OCI-LY3 (cell line): ENCODE measurements at regions not wholly inside any gene's neighbourhood (a gene's known extent, or its start where the extent isn't known, plus 50 kb on each side); places are given as distances from the start of the nearest gene placed in this dataset.

ENCODE experiments used
- H2AFZ ChIP-seq: fragments of 200-600, 300-600 bp; shearing (Covaris generic); 2 replicates; pipeline ENCODE4 v1.6.0; 2014; ENCODE audit warnings: antibody characterized with exemption, low read depth, low read length
- H3K27ac ChIP-seq: fragments of 200-600, 300-600 bp; sonication (generic); 2 replicates; pipeline ENCODE4 v1.5.1; 2014; ENCODE audit warnings: mild to moderate bottlenecking, low read length, moderate library complexity, mixed read lengths
- H3K27me3 ChIP-seq: fragments of 200-600, 300-600 bp; sonication (generic); 2 replicates; pipeline ENCODE4 v1.6.1; 2014; ENCODE audit warnings: low read depth, low read length, mixed read lengths
- H3K36me3 ChIP-seq: fragments of 200-600, 300-600 bp; sonication (generic); replicated peaks from 2 replicates; pipeline ENCODE3; 2014; ENCODE audit warnings: low read depth, low read length, mixed read lengths
- H3K4me1 ChIP-seq: fragments of 300-600, 200-600 bp; sonication (generic); 2 replicates; pipeline ENCODE4 v1.6.1; 2014; ENCODE audit warnings: low read length, mixed read lengths
- H3K4me2 ChIP-seq: fragments of 200-600, 300-600 bp; sonication (generic); 2 replicates; pipeline ENCODE4 v1.6.1; 2014; ENCODE audit warnings: low read length, mixed read lengths
- H3K4me3 ChIP-seq: fragments of 300-600, 200-600 bp; sonication (generic); 2 replicates; pipeline ENCODE4 v1.5.1; 2014; ENCODE audit warnings: antibody characterized with exemption, mild to moderate bottlenecking, low read length, moderate library complexity
- H3K79me2 ChIP-seq: fragments of 300-600, 200-600 bp; shearing (Covaris generic); 2 replicates; pipeline ENCODE4 v1.6.1; 2014; ENCODE audit warnings: mild to moderate bottlenecking, low read length, mixed read lengths
- H3K9ac ChIP-seq: fragments of 300-600, 200-600 bp; shearing (Covaris generic); 2 replicates; pipeline ENCODE4 v1.6.0; 2014; ENCODE audit warnings: mild to moderate bottlenecking, low read length, moderate library complexity
- H3K9me3 ChIP-seq: fragments of 200-600, 300-600 bp; shearing (Covaris generic); 2 replicates; pipeline ENCODE4 v1.6.1; 2014; ENCODE audit warnings: low read length, mixed read lengths; ENCODE audit not compliant: insufficient read depth
- H4K20me1 ChIP-seq: fragments of 200-600, 300-600 bp; sonication (generic); 2 replicates; pipeline ENCODE4 v1.6.1; 2016; ENCODE audit warnings: low read length, mixed read lengths; ENCODE audit not compliant: insufficient read depth
- CTCF ChIP-seq: fragments of 200-600, 300-600 bp; sonication (generic); IDR thresholded peaks from 2 replicates; pipeline ENCODE4 v1.5.1; 2014; ENCODE audit warnings: antibody characterized with exemption, low read length, low read depth
- EZH2phosphoT487 ChIP-seq: fragments of 200-600 bp; shearing (Covaris generic); IDR thresholded peaks from 2 replicates; pipeline ENCODE4 v1.6.1; 2018; ENCODE audit warnings: antibody characterized with exemption, mixed run types, low read depth

GRCh38 chr10:3850999-3851937 is 66.3 kb upstream of the KLF6 start:
- Histone ChIP-seq H3K4me3 (peak overlapping the region; percentile 64), H3K27me3 (no peaks in the 10 kb centered on the region)

GRCh38 chr10:3848775-3849635 is 64.0 kb upstream of the KLF6 start:
- H3K27ac ChIP-seq, result no peak overlapping the region
- H3K4me3 ChIP-seq, result no peak overlapping the region
- H3K9me3 ChIP-seq, result no peaks in the 10 kb centered on the region
- peaks cover 3% of the 10 kb centered on the region for H3K36me3 ChIP-seq
- peaks cover 51% of the 10 kb centered on the region for H3K4me1 ChIP-seq
- 0 out of 2 replicates have a peak overlapping the region, but pooled peaks have one; percentile 7 for H3K4me2 ChIP-seq
- H2AFZ ChIP-seq, result no peak overlapping the region
- no peaks in the 10 kb centered on the region for H3K79me2 ChIP-seq
- H4K20me1 ChIP-seq, result no peaks in the 10 kb centered on the region
- no peak overlapping the region for H3K9ac ChIP-seq
- TF ChIP-seq EZH2phosphoT487, result no peak
- TF ChIP-seq CTCF, result no peak
- no peaks in the 10 kb centered on the region for H3K27me3 ChIP-seq

More at GRCh38 chr10:3850999-3851937, 66.3 kb upstream of the KLF6 start:
- Histone ChIP-seq H4K20me1 (no peaks in the 10 kb centered on the region), H3K36me3 (peaks cover 3% of the 10 kb centered on the region), H3K4me2 (peak overlapping the region; percentile 90), H3K27ac (peak overlapping the region; percentile 98), H3K79me2 (no peaks in the 10 kb centered on the region), H3K9me3 (no peaks in the 10 kb centered on the region), H2AFZ (peak overlapping the region; percentile 41; the same call in 1 of the 2 replicates), H3K9ac (peak overlapping the region; percentile 74), H3K4me1 (peaks cover 53% of the 10 kb centered on the region)
- no peak for TF ChIP-seq EZH2phosphoT487
- TF ChIP-seq CTCF, result no peak

- peaks cover 43% of the 10 kb centered on the region for H3K4me1 ChIP-seq
- H3K27me3 ChIP-seq, result no peaks in the 10 kb centered on the region
- H3K79me2 ChIP-seq, result no peaks in the 10 kb centered on the region
- H3K9ac ChIP-seq, result no peak overlapping the region
- peaks cover 3% of the 10 kb centered on the region for H3K36me3 ChIP-seq
- no peak overlapping the region for H3K4me3 ChIP-seq
- H3K27ac ChIP-seq, result 0 out of 2 replicates have a peak overlapping the region, but pooled peaks have one; percentile 8
- TF ChIP-seq EZH2phosphoT487 (no peak), CTCF (no peak)
- H3K9me3 ChIP-seq, result no peaks in the 10 kb centered on the region
- no peak overlapping the region for H3K4me2 ChIP-seq
- H4K20me1 ChIP-seq, result no peaks in the 10 kb centered on the region
- H2AFZ ChIP-seq, result no peak overlapping the region
These were observed 63.2 kb upstream of the KLF6 start for GRCh38 chr10:3848005-3848774.
